Head of caudate nucleus (tissue), 42 donors: ENCODE measurements at regions not wholly inside any gene's neighbourhood (a gene's known extent, or its start where the extent isn't known, plus 50 kb on each side); places are given as distances from the start of the nearest gene placed in this dataset.

ENCODE experiments used
- DNase-seq, 42 donors: peaks; one replicate each; pipeline versions ENCODE4 v3.0.0 to v3.0.0-alpha.2; 2020 to 2021; ENCODE audit warnings: mixed read lengths in 7 of 42
- intact Hi-C: fragments of 100-400 bp; cut with DNase I; formaldehyde crosslinking; loops from one replicate; pipeline ENCODE4 v1.15.0; 2022

DNA sequence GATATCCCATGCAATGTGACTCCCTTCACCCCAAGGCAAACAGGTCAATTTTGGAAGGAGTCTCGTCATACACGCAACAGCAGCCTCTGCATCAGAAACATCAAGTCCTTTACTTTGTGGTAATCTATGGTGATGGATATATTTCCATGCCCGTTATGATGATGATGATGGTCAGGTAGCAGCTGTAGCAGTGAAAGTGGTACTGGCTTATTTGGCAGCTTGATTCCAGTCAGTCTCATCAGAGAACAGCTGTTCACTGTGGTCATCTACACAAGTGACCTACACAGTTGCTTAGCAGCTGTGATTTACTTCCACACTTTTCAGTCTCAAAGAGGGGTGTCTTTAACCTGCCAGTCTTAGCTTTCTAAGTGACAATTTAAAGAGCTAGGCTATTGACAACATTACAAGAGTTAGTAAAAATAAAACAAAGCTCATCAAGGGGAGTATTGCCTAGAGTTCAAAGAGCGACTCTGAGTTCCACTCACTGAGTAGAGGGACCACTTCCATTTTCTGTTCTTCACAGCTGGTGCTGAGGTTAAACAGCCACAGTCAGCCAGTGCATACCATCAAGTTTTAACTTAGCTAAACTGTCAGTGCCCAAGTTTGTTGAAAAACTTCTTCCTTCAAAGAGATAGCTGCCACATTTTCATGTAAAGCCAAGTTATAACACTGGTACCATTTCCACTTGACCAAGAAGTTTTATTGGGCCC, 587.4 kb upstream of the KCNMB2 start:
- DNase-seq: no peak
- intact Hi-C loops: no loop called here

- intact Hi-C loops: no loop called here
Observed at GRCh38 chr3:177959188-177959587, 577.0 kb upstream of the KCNMB2 start.

DNA sequence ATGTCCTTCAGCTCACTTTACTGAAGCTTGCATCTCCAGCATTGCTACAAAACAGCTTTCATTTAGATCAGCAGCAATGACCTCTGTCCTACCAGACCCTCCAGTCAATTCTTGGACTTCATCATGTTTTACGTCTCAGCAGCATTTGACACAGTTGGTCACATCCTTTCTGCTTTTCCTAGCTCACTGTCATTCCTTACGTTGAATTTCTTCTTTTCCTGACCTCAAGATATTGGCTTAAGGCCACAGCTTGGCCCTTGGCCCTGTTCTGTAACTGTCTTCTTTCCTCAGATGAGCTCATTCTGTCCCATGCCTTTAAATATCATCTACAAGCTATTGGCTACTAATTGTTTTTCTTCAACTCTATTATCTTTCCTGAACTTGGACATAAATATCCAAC, 576.2 kb upstream of the KCNMB2 start:
- no peak for DNase-seq
- intact Hi-C loops: no loop called here

More at GRCh38 chr3:177959188-177959587, 577.0 kb upstream of the KCNMB2 start:
- no peak for DNase-seq

DNA sequence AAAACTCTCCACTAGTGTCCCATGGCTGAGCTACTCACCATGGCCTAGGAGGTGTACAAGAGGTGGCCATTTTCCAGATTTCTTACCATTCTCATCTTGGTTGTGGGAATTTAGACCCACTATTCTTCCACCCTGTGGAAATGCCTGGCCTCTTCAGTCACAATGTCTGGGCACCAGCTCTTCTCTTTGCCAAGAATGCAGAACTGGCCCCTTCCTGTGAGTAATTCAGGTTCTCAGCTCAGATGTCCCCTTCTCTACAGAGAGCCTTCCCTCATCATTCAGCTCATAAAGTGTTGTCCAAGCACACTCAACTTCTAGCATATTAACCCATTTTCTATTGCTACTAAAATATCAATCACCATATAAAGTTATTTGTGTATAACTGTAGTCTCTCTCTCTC, 575.5 kb upstream of the KCNMB2 start:
- no peak for DNase-seq
- intact Hi-C loops: no loop called here

DNA sequence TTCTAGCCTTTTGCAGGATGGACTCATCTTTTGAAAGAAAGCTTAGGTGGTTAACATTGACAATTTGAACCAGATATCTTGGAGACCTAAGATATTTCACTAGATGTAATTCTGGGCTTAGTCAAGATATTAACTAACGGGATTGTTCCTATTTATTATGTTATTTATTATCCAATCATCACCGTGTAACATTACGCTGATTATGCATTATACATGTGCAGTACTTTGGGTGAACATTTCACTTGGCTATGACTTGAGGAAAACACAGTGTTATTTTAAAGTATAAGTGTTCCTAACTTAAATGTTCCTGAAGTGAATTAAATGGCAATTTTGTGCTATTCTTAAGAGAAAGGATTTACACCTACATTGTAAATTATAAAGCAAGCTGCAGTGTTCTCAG, 574.5 kb upstream of the KCNMB2 start:
- intact Hi-C loops: no loop called here
- DNase-seq: peak in 3 of 42 donors; percentile 8 to 15 (median 14)

DNA sequence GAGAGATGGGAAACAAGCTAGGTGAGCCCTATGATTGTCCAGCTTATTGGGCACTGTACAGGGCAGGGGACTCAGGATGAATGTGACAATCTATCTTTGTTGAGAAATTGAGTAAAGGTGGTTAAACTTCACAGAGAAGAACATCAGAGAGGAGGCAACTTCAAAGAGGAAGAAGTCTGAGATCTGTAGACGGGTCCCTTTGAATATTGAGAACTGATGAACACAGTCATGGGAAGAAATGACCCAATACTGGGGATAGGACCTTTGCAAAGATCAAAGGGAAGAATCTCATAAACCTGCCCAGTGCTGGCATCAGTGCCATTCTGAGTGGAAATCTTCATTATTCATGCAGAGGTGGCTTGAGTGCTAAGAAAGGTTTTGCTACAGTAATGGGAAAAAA, 569.7 kb upstream of the KCNMB2 start:
- intact Hi-C loops: no loop called here
- DNase-seq: no peak

DNA sequence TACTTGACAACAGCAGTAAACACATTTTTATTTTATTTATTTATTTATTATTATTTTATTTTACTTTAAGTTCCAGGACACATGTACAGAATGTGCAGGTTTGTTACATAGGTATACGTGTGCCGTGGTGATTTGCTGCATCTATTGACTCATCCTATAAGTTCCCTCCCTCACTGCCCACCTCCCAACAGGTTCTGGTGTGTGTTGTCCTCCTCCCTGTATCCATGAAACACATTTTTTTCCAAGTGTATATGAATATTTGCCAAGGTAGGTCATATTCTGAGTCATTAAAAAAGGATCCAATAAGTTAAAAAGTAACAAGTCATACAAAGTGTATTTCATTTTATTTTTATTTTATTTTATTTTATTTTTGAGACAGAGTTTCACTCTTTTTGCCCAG, 567.3 kb upstream of the KCNMB2 start:
- intact Hi-C loops: no loop called here

GRCh38 chr3:177973241-177973840, 562.9 kb upstream of the KCNMB2 start:
- intact Hi-C loops: no loop called here
- DNase-seq: peak in 1 of 42 donors; percentile 7

More for the DNA sequence above, 567.3 kb upstream of the KCNMB2 start:
- DNase-seq: no peak

- intact Hi-C loops: no loop called here
Observed at GRCh38 chr3:177976241-177976640, 560.0 kb upstream of the KCNMB2 start.

DNA sequence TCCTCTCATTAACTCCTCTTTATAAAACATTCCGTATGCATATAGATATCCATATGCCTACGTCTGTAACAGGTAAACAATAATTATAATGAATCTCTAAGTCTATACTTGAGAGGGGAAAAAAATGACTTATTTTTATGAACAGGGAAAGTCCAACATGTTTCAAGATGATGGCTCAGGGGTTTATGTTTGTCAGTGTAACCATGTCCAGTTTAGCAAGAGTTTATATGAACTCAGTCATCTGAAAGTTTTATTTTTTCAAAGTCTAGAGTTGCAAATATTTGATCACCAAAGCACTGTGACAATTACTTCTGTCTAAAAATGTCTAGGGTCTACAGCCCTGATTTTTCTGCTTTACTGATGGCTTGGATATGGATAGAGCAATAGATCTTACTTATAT, 559.4 kb upstream of the KCNMB2 start:
- intact Hi-C loops: no loop called here
- no peak for DNase-seq

More at GRCh38 chr3:177976241-177976640, 560.0 kb upstream of the KCNMB2 start:
- DNase-seq: no peak

DNA sequence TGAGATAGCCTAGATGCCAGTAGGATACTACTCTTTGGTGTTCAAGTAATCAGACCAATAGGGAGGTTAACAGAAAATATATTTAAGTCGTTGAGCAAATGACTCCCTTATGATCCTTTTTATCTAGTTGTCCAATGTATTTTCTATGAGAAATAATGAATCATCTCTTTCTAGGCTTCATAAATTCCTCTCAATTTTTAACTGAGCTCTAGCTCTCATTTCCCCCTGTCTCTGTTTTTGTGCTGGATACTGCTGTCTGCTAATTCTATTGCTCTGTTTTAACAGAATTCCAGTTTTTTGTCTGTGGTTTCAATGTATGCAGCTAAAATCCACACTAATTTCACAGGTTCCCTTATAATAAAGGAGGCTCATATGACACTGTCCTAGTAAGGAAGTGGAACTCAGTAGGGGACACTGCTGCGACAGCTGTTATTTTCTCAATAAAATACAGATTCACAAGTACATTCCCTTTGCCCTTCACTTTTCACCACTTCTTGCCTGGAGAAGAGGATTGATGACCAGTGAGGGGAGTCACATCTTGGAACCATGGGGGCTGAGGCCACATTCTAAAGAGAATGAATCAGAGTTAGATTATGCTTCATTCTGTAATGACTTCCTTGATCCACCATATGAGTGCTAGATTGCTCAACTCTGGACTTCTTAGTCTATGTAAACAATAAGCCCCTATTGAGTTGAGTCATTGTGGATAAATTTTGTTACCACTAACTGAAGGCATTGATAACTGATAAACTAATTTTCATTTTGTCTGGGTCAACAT, 558.7 kb upstream of the KCNMB2 start:
- intact Hi-C loops: no loop called here
- DNase-seq: no peak

DNA sequence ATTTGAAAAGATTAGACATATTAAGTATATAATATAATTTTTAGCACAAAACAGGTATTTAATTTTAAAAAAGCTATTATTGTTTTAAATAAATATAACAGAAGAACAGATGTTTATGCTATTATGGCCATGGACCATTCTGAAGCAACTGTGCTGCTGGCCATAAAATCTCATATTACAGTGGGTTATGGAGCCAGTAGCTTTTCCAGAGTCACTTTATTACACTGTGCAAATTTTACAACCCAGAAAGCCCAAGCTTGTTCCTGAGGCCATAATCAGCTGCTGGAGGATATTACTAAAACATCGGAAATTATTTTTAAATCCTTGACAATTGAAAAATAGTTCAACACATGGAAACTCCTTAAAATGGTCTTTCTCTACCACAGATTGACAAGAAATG, 557.3 kb upstream of the KCNMB2 start:
- DNase-seq: no peak
- intact Hi-C loops: no loop called here

- intact Hi-C loops: no loop called here
- DNase-seq: no peak
Observed at GRCh38 chr3:177979703-177980102, 556.5 kb upstream of the KCNMB2 start.

DNA sequence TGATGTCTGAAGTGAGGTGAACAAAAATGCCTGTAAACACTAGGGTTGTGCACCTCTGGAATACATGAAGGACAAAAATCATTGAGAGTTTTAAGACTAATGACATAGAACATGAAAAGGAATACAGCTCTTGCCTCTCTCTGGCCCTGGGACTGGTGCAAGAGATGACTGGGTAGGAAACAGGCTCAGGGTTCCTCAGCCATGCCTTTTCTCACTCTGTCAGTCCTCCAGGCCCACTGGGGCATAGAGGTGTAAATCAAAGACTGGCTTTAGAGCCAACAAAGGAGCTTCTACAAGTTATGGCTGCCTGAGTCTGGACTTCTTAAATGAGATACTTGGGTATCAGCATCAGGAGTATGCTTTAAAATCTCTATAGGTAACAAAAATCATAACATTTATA, 554.7 kb upstream of the KCNMB2 start:
- intact Hi-C loops: no loop called here
- no peak for DNase-seq

GRCh38 chr3:177982034-177982433, 554.2 kb upstream of the KCNMB2 start:
- no peak for DNase-seq
- intact Hi-C loops: no loop called here

DNA sequence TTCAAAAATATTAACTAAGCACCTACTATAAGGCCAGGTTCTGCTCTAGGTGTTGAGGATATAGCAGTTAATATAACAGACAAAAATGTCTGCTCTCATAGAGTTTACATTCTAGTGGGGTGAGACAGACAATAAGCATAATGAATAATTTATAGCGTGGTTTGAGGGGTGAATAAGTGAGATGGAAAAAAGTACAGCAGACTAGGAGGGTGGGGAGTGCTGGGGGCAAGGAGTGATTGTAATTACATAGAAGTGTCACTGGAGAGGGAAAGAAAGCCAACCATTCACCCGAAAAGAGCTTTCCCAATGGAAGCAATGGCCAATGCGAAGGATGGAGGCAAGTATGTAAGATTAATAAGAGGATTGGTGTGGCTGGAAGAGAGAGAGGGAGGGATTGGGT, 552.9 kb upstream of the KCNMB2 start:
- intact Hi-C loops: no loop called here
- no peak for DNase-seq

DNA sequence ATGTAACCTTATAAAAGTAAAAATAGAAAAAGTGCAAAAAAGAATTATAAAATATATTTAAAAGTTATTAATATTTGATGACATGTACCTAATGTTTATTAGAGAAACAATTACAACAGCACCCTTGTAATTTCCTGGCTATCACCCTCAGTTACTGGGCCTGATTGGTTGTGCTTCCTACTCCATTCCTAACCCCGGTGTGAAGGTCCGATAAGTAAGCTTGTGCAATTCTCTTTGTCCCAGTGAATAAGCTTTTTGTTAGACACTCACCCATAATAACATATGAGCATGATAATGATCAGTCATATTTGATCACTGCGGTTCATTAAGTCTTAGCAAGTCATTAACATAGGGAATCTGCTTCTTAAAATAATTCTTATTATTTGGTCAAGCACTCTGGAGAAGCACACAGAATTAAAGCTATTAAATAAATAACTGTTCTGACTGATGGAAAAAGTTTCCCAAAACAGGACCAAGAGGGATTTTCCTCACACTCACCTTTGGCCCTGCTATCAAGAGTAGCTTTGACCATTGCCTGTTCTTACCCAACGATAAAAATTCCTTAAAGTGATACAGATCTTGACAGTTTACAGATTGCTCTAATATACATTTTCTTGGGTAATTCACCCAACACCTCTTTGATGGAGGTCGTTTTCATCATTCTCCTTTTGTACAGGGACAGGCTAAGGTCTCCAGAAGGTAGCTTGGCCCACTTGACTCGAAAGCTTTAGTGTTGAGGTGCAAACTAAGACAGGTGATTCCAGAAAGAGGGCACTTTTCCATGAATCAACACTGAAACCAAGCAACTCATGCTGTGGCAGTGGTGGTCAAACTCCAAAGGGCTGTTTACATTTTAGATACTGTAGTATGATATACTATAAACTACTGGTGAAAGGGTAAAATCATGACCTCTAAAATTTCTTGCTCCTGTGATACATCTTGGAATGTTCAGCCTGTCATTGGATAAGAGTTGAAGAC, 543.0 kb upstream of the KCNMB2 start:
- no peak for DNase-seq
- intact Hi-C loops: no loop called here

GRCh38 chr3:177994976-177995375, 541.3 kb upstream of the KCNMB2 start:
- intact Hi-C loops: no loop called here
- no peak for DNase-seq

DNA sequence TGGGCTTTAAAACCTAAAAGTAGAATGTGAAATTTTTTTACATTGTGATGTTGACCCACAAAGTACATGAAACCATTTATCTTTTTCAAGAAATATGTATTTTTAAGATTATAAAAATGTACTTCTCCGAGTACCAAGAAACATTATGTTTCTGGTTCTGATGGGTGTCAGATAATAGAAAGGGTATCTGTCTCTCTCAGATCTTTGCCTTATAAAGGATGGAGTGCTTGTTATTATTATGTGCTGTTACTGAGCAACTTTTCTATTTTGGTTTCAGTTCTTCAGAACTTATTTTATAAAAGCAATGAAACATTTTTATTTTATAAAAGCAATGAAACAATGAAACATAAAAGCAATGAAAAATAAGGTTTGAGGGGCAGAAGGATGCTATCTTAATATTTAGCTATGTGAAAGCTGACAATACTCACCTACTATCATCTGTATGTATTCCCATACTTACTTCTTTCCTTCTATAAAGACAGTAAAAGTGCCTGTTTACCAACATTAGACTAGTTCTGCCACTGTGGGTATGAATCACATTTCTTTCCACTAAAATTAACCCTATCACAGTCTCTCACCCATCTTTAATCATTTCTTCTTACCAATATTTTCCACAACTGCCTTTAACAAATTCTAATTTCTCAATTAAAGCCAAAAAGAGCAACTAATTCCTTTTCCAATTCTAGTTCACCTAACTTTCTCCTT, 540.7 kb upstream of the KCNMB2 start:
- intact Hi-C loops: no loop called here
- no peak for DNase-seq
